Tibial nerve (tissue), 4 donors: ENCODE measurements at regions not wholly inside any gene's neighbourhood (a gene's known extent, or its start where the extent isn't known, plus 50 kb on each side); places are given as distances from the start of the nearest gene placed in this dataset.
"Not testable (repeated sequence)": the region's sequence is repeated elsewhere in the genome, so short reads cannot be mapped to it uniquely, and the experiment has no call there.

Experiments used
- DNase-seq, 2 donors: peaks; one replicate each; pipeline ENCODE4 v3.0.0-alpha.2; 2019; ENCODE audit warnings: low spot score in 2 of 2
- H3K27ac ChIP-seq, 4 donors: fragments of 200-600 bp; sonication (generic) in 3 of 4; one replicate each; pipeline ENCODE4 v1.5.1; 2017 to 2019; ENCODE audit warnings: mild to moderate bottlenecking in 1 of 4
- H3K27me3 ChIP-seq, 2 donors: fragments of 200-600 bp; sonication (generic) in 1 of 2; one replicate each; pipeline versions ENCODE4 v1.5.1 to v1.6.0; 2017 to 2019
- H3K36me3 ChIP-seq, 3 donors: fragments of 200-600 bp; sonication (generic); one replicate each; pipeline ENCODE4 v1.5.1; 2018 to 2019
- H3K4me1 ChIP-seq, 4 donors: fragments of 200-600 bp; sonication (generic) in 3 of 4; one replicate each; pipeline ENCODE4 v1.5.1; 2017 to 2019
- H3K4me3 ChIP-seq, 4 donors: fragments of 200-600 bp; sonication (generic) in 3 of 4; one replicate each; pipeline ENCODE4 v1.5.1; 2017 to 2019; ENCODE audit warnings: mild to moderate bottlenecking in 1 of 4, moderate library complexity in 1 of 4
- H3K9me3 ChIP-seq, 4 donors: fragments of 200-600 bp; sonication (generic) in 3 of 4; one replicate each; pipeline ENCODE4 v1.5.1; 2017 to 2019
- CTCF ChIP-seq, 5 experiments: fragments of 200-600 bp in 3 of 5; fragments of 450-650 bp in 2 of 5; sonication (generic) in 3 of 5; IDR thresholded peaks; one replicate each; pipeline ENCODE4 v1.5.1; 2016 to 2019; ENCODE audit warnings: antibody characterized with exemption in 5 of 5, mild to moderate bottlenecking in 3 of 5, moderate library complexity in 2 of 5
- EP300 ChIP-seq, 2 donors: sonication (generic); formaldehyde crosslinking; IDR thresholded peaks; one replicate each; pipeline ENCODE4 v1.6.1; 2017; ENCODE audit warnings: antibody characterized with exemption in 2 of 2, mild to moderate bottlenecking in 1 of 2
- POLR2A ChIP-seq, 2 donors: fragments of 450-650 bp; IDR thresholded peaks; one replicate each; pipeline ENCODE4 v1.6.1; 2017; ENCODE audit warnings: antibody characterized with exemption in 2 of 2, mild to moderate bottlenecking in 2 of 2, moderate library complexity in 2 of 2
- WGBS, 2 donors: methylation state at CpG; one replicate each; pipeline ENCODE4 v1.1.5; 2018; 5-methylcytosine and 5-hydroxymethylcytosine counted together

DNA sequence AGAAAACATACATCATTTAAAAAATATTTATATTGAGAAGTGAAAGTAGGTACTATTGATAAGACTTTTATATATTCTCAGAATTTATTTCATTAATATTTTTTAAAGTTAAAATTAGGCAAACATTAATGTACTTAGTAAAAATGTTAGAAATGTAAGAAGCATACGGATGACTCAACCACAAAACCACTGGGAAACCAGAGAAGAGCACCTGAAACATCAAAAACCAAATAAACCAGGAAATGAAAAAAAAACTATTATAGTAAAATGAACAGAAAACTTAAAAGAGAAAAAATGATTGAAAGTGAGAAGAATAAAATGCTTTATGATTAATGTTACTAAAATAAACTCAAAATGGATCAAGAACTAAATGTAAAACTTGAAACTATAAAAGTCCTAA, 233.2 kb upstream of the DAB2 start:
- no peak for TF ChIP-seq POLR2A (IDR thresholded peaks at IDR 0.05)
- no peak for TF ChIP-seq CTCF (IDR thresholded peaks at IDR 0.05)
- TF ChIP-seq EP300 (IDR thresholded peaks at IDR 0.05), result no peak
- Histone ChIP-seq H3K27ac (no peak overlapping the region), H3K4me3 (no peak overlapping the region), H3K27me3 (no peaks in the 10 kb centered on the region), H3K4me1 (peaks cover 0 to 4% (median 0%) of the 10 kb centered on the region in 4 donors), H3K36me3 (no peaks in the 10 kb centered on the region), H3K9me3 (no peaks in the 10 kb centered on the region)
- no peak for DNase-seq
- 60% methylated on average over 1 of the region's 1 CpG for WGBS, 2 donors

DNA sequence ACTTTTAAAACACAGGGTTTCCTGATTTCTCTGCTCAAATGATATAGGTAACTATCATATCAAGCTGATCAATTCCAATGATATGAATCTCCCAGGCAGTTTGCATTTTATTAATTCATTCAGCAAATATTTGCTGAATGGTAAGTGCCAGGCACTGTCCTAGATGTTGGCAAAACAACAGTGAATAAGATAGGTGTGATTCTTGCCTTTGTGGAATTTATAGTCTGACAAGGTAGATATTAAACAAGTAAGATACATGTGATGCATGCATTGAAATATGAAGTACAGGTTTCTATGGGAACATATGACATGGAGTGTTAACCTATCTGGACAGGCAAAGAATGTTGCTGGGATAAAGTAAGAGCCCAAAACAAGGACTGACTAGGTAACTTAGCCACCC, 231.8 kb upstream of the DAB2 start:
- TF ChIP-seq POLR2A (IDR thresholded peaks at IDR 0.05) (no peak), EP300 (IDR thresholded peaks at IDR 0.05) (no peak), CTCF (IDR thresholded peaks at IDR 0.05) (no peak)
- Histone ChIP-seq H3K9me3 (no peaks in the 10 kb centered on the region), H3K36me3 (no peaks in the 10 kb centered on the region), H3K27me3 (no peaks in the 10 kb centered on the region), H3K27ac (no peak overlapping the region), H3K4me3 (no peak overlapping the region), H3K4me1 (peaks cover 0 to 4% (median 0%) of the 10 kb centered on the region in 4 donors)
- no peak for DNase-seq

DNA sequence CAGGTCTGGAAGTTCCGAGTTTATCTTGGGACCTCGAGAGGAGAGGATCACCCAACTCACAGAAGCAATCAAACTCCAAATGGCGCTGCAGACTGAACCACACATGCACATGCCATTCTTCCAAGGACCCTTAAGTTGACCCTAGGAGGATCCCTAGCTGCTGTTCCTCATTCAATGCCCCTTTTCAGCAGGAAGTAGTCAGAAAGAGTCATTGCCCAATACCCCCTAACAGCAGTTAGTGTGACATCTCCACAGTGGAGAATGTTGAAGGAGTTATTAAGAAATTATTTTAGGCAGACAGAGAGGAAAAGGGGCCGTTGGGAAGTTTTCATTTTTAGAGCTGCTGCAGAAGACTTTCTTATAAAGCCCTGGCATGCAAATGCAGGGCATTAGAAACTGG, 229.9 kb upstream of the DAB2 start:
- no peaks in the 10 kb centered on the region for H3K9me3 ChIP-seq
- no peaks in the 10 kb centered on the region for H3K27me3 ChIP-seq
- WGBS, 2 donors, result 81 to 91% methylated on average over 4 of the region's 4 CpGs
- DNase-seq, result no peak
- H3K27ac ChIP-seq, result no peak overlapping the region
- no peak overlapping the region for H3K4me3 ChIP-seq
- peaks cover 0 to 4% (median 0%) of the 10 kb centered on the region in 4 donors for H3K4me1 ChIP-seq
- H3K36me3 ChIP-seq, result no peaks in the 10 kb centered on the region
- TF ChIP-seq POLR2A (IDR thresholded peaks at IDR 0.05) (no peak), CTCF (IDR thresholded peaks at IDR 0.05) (no peak), EP300 (IDR thresholded peaks at IDR 0.05) (no peak)

DNA sequence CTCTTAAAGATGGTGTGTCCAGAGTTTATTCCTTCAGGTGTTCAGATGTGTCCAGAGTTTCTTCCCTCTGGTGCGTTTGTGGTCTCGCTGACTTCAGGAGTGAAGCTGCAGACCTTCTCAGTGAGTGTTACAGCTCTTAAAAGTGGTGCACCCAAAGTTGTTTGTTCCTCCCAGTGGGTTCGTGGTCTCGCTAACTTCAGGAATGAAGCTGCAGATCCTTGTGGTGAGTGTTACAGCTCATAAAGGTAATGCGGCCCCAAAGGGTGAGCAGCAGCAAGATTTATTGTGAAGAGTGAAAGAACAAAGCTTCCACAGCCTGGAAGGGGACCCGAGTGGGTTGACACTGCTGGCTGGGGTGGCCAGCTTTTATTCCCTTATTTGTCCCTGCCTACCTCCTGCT, 227.7 kb upstream of the DAB2 start:
- H3K9me3 ChIP-seq, H3K4me1 ChIP-seq, H3K4me3 ChIP-seq, H3K27me3 ChIP-seq, DNase-seq, H3K27ac ChIP-seq, H3K36me3 ChIP-seq: not testable (repeated sequence)
- 78 to 90% methylated on average over 6 of the region's 6 CpGs for WGBS, 2 donors

GRCh38 chr5:39652036-39652435, 227.3 kb upstream of the DAB2 start:
- WGBS, 2 donors, result 91 to 97% methylated on average over 4 of the region's 4 CpGs
- no peaks in the 10 kb centered on the region for H3K36me3 ChIP-seq

More at GRCh38 chr5:39652036-39652435, 227.3 kb upstream of the DAB2 start:
- DNase-seq, result no peak
- no peaks in the 10 kb centered on the region for H3K27me3 ChIP-seq
- H3K27ac ChIP-seq, result no peak overlapping the region
- H3K4me1 ChIP-seq, result no peaks in the 10 kb centered on the region
- TF ChIP-seq EP300 (IDR thresholded peaks at IDR 0.05) (no peak), CTCF (IDR thresholded peaks at IDR 0.05) (no peak), POLR2A (IDR thresholded peaks at IDR 0.05) (no peak)
- no peak overlapping the region for H3K4me3 ChIP-seq
- no peaks in the 10 kb centered on the region for H3K9me3 ChIP-seq
